Suppressor macrophage (primary cell): ENCODE measurements at regions not wholly inside any gene's neighbourhood (a gene's known extent, or its start where the extent isn't known, plus 50 kb on each side); places are given as distances from the start of the nearest gene placed in this dataset.

Source experiments
- DNase-seq, 4 experiments: peaks; one replicate each; pipeline ENCODE4 v3.0.0-alpha.2; 2020 to 2022

DNA sequence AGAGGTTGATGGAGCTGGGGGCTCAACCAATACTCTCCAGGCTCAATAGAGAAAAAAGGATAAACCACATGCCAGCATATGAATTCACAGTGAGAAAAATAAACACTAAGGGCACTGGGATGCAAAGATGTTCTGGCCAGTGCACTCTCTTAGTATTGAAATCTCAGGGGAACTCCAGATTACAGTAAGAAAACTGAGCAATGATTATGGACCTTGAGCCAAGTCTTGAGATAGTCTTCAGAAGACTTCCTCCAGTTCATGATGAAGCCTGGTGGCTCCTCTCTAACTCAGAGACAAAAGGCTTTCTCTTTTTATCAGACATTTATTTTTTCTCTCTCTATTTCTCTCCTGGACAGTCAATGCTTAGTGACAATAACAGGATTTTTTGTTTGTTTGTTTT lies 139.8 kb upstream of the SPEF2 start:
- peak in 2 of 4 experiments; percentile 13 to 20 for DNase-seq

- no peak for DNase-seq
Measured at GRCh38 chr5:35477321-35477720, 140.3 kb upstream of the SPEF2 start.

DNA sequence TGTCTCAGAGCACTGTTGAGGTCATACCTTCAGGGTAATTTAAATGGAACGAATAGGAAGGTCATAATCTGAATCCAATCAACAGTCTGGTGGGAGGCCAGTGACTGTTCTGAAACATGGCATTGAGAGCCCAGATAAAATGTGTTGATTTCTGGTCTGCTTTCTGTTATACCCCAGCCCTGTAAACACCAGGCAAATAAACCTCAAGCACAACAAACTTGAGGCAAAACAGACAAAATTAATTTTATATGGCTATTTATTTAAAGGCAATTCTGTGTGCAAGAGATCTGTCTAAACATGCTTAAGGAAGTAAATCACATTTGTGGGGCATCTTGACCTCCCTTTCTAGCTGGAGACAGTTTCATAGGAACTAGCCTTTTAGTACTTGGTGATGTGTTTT lies 140.9 kb upstream of the SPEF2 start:
- DNase-seq: peak in 2 of 4 experiments; percentile 16 to 18

DNA sequence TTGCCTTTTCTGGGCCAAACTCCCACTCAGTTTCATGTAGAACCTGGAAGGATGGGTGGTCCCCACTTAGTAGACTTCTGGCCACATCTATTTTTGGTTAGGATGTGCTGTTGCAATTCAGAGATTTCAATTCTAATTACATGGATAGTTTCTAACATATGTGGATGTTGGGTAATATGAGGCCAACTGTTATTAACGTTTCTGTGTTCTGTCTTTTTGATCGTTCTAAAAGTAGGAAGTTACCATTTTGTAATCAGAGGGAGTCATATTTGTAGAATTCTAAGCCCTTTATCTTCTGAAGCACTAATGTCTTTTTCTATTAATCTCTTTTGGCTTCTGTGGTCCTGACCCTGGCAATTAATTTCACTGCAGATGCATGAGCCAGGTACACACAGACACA lies 141.6 kb upstream of the SPEF2 start:
- DNase-seq: peak in 2 of 4 experiments; percentile 59

GRCh38 chr5:35473589-35473988 lies 144.1 kb upstream of the SPEF2 start:
- no peak for DNase-seq

GRCh38 chr5:35470866-35471265 lies 146.8 kb upstream of the SPEF2 start:
- DNase-seq: no peak

DNA sequence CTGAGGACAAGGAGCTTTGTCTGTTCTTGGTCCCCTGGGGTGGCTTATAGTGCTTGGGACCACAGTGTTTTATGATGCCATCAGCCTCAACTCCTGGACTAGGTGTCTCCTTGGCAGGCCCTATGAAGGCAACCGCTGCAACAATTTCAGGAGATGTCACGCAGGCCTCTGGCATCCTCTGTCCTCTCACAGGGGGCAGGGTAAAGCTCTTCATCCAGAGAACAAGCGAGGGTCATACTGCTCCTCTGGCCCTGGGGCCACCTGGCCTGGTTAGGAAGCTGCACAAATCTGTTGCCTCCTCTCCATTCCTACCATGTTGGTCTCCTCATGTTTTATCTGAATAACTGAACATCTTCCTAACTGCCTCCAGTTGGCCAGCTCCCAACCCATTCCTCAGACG lies 148.9 kb upstream of the SPEF2 start:
- DNase-seq: no peak

DNA sequence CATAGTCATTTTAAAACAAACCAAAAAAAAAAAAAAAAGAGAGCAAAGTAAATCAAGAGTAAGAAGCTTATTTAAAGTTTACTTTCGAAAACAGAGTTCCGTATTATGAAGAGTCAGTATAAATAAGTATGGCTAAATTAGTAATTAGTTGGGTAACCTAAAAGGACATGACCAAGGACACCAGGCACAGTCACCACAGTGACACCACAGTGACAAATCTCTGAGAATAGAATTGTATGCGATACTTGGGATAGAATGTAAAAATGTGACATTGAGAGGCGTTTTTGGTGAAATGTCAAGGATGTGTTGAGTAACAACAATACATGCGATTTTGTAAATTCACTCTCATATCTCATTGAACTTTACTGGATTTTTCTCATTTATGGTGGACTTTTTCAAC lies 150.9 kb upstream of the SPEF2 start:
- no peak for DNase-seq

DNA sequence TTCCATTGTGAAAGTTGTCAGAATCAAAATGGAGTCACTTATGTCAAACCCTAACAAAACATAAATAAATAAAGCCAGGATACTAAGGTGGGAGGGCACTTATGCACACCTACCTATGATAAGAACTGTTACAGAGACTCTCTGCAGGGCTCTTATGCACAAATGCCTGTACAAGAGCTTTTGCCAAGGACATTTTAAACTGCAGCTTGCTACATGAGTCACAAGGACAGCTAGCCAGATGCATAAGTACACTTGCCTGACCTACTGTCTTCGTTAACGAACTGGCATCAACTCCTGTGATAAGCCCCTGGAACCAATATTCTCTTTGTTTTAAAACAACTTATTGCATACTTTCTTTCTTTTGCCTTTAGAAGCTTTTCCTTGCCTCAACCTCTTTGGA lies 152.9 kb upstream of the SPEF2 start:
- DNase-seq: no peak

- DNase-seq: no peak
Measured at GRCh38 chr5:35461530-35461929, 156.1 kb upstream of the SPEF2 start.

DNA sequence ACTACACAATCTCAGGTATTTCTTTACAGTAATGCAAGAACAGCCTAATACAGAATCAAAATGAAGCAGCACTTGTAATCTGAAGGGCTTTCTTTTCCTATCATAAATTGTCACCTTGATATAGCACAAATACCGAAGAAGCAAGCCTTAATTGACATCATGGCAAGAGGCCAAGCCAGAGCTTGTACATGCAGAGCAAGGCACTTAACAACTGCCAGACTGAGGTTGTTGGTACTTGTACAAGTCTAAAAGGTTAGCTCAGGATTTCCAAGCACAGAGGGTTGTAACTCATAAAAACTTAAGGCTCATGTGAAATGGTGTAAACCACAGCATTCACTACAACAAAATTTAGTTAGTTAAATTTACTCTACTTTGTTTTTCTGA lies 158.8 kb upstream of the SPEF2 start:
- no peak for DNase-seq

DNA sequence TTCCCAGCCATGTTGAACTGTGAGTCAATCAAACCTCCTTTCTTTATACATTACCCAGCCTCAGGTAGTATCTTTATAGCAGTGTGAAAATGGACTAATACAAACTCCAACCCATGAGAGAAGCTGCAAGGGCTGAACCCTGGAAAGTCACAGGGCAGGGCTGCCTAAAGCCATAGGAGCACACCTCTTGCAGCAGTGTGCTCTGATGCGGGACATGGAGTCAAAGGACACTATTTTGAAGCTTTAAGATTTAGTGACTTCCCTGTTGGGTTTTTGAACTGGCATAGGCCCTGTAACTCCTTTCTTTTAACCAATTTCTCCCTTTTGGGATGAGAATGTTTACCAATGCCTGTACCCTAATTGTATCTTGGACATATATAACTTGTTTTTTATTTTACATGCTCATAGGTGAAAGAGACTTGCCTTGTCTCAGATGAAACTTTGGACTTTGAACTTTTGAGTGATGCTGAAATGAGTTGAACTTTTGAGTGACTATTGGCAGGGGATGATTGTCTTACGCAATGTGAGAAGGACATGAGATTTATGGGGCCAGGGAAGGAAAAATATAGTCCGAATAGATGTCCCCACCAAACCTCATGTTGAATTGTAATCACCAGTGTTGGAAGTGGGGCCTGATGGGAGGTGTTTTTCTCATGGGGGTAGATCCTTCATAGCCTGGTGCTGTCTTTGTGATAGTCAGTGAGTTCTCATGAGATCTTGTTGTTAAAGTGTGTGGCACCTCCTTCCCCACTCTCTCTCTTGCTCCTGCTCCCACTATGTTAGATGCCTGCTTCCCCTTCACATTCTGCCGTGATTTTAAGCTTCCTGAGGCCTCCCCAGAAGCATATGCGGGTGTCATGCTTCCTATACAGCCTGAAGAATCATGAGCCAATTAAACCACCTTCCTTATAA lies 159.5 kb upstream of the SPEF2 start:
- DNase-seq: no peak

GRCh38 chr5:35456506-35456905 lies 161.2 kb upstream of the SPEF2 start:
- DNase-seq: no peak

GRCh38 chr5:35454011-35454525 lies 163.6 kb upstream of the SPEF2 start:
- no peak for DNase-seq

DNA sequence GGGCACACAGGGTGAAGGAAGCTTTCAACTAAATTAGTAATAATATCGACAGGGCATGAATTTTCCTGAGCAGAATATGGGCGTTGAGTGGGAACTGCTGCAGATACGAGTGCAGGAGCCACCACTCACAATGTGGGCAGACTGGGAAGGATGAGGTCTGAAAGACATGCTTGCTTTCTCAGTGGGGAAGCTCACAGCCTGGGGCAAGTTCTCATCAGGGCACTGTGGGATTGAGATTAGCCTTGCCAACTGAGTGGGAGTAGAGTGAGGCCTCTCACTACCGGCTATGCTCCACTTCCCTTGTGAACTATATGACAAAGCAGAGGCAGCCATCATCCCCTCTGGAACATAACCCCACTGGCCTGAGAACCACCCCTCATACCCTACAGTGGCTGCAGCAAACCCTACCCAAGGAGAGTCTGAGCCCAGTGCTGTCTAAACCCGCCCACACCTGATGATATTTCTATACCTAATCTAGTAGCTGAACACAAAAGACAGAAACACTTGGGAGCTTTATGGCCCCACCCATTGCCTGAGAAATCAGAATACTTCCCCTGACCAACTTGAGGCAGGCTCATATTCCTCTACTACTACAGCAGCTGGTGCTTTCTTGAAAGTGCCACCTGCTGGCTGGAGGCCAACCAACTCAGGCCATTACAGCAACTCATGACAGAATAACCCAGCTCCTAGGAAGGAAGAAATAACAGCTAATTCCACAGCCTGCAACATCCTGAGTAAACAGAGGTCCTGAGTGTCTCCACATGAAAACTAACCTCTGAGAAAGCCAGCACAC lies 173.7 kb upstream of the SPEF2 start:
- peak in 3 of 4 experiments; percentile 8 to 15 (median 10) for DNase-seq

DNA sequence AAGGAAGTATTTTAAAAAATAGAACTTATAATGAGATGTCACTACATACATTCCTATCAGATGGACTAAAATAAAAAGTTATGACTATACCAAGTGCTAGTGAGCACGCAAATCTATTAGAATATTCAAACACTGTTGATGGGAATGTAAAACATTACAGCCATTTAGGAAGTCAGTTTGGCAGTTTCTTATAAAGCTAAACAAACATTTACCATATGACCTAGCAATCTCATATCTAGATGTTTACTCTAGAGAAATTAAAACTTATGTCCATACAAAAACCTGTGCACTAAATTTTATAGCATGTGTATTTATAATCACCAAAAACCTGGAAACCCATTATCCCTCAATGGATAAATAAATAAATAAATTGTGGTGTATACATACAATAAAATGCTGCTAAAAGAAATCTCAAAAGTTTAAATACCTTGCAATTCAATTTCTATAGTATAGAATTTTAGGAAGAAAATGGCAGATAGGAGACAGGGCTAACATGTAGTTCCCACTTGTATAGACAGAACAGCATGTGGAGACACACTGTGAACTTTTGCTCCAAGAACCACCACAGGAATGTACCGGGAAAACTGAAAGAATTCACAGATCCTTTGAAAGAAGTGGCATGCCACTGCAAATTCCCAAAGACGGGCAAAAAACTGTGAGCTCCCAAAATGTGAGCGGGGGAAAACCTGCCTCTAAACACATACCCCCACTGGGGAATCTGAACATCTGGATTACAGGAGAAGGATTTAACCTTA lies 174.6 kb upstream of the SPEF2 start:
- no peak for DNase-seq

DNA sequence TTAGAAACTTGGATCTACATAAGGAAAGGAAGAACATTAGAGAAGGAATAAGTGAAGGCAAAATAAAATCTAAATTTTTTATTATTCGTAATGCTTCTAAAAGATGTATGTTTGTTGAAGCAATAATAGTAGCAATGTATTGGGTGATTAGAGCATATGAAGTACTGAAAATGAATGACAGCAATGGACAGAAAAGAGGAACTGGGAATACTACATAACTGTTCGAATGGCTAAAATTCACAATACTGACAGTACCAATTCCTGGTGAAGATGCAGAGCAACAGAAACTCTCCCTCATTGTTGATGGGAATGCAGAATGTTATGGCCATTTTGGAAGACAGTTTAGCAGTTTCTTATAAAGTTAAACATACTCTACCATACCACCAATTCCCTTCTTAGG lies 177.3 kb upstream of the SPEF2 start:
- DNase-seq: peak in 1 of 4 experiments; percentile 18

DNA sequence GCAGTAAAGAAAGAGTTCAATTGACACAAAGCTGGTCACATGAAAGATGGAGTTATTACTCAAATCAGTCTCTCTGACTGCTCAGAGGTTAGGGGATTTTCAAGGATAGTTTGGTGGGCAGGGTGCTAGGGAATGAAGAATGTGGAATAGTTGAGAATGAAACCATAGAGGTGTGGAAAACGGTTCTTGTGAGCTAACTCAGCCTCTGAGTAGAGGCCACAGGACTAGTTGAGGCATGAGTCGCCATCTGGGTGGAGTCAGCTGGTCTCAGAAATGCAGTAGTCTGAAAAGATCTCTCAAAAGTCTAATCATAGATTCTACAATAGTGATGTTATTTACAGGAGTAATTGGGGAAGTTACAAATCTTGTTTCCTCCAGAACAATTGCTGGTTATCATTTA lies 178.9 kb upstream of the SPEF2 start:
- DNase-seq: peak in 1 of 4 experiments; percentile 31

DNA sequence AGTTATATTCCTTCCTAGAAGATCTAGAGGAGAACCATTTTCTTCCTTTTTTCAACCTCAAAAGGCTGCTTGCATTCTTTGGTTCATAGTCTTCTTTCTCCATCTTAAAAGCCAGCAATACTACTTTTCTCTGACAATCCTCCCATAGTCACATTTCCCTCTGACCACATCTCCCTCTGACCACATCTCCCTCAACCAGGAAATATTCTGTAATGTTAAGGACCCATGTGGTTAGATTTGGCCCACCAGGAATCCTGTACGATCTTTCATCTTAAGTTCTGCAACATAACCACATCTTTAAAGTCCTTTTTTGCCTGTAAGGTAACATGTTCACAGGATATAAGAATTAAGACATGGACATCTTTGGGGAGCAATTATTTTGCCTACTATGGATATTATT lies 179.4 kb upstream of the SPEF2 start:
- DNase-seq: no peak

DNA sequence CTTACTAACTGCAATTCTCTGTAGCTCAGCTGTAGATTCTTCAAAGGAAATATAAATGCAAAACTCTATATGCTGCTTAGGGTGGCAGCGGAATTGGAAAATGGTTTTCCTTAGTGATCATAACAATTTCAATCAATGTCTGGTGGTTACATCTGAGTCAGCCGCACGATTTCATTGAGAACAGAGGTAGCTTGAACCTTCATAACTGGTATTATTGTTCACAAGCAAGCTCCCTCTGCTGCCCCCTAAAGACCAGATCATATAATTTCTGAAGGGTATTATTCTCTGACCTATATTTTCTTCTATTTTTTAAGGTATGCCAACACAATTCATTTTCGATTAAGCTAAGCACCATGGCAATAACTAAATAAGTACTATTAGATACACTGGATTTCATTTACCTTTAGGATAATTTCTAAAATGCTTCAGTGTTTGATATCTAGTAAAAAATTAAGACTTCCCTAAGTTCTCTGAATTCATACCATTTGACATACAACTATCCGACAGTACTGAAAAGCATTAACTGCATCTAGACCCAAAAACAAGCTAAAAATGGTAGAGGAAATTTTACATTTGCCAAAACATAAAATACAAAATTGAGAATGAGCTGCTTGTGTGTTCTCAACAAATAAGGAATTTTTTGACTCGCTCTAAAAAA lies 181.1 kb upstream of the SPEF2 start:
- peak; percentile 39 to 77 (median 60) for DNase-seq

- peak; percentile 6 to 33 (median 22) for DNase-seq
Measured at GRCh38 chr5:35430381-35431162, 187.1 kb upstream of the SPEF2 start.
